ENCODE measurements at regions not wholly inside any gene's neighbourhood (a gene's known extent, or its start where the extent isn't known, plus 50 kb on each side); places are given as distances from the start of the nearest gene placed in this dataset.

DNA sequence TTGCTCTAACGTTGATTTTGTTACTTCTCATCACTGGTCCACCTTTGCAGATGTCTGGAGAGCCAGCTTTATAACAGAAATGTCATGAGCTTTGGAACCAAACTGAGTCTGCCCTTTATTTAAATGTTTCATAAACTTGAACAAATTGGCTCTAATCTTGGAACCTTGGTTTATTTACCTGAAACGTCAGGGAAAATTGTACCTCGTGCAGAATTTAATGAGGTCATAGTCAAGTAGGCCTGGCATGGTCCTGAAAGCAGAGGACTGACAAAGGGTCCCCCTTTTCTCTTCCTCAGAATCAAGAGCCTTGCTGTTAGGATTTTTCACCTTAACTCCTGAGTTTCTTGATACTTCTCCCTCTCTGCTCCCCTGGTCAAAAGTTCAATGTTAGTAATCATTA is 828.0 kb downstream of the GRID1 start:
- no peaks in the 10 kb centered on the region for H3K27me3 ChIP-seq (ENCODE audit: control insufficient read depth, insufficient read depth, low read length)
- ChIA-PET POLR2A (no interaction called here), CTCF (no interaction called here)
- no peak overlapping the region for H3K4me3 ChIP-seq (ENCODE audit: low read depth, low read length)
- H3K36me3 ChIP-seq (ENCODE audit: control insufficient read depth, insufficient read depth, low read length), result no peaks in the 10 kb centered on the region
- TF ChIP-seq, protein P1, sequence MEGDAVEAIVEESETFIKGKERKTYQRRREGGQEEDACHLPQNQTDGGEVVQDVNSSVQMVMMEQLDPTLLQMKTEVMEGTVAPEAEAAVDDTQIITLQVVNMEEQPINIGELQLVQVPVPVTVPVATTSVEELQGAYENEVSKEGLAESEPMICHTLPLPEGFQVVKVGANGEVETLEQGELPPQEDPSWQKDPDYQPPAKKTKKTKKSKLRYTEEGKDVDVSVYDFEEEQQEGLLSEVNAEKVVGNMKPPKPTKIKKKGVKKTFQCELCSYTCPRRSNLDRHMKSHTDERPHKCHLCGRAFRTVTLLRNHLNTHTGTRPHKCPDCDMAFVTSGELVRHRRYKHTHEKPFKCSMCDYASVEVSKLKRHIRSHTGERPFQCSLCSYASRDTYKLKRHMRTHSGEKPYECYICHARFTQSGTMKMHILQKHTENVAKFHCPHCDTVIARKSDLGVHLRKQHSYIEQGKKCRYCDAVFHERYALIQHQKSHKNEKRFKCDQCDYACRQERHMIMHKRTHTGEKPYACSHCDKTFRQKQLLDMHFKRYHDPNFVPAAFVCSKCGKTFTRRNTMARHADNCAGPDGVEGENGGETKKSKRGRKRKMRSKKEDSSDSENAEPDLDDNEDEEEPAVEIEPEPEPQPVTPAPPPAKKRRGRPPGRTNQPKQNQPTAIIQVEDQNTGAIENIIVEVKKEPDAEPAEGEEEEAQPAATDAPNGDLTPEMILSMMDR (IDR thresholded peaks at IDR 0.05; ENCODE audit: insufficient read depth, low read depth, low read length), result no peak
- DNase-seq (ENCODE audit: low read depth), result no peak

GRCh38 chr10:85542152-85542551 is 824.4 kb downstream of the GRID1 start:
- DNase-seq (ENCODE audit: low read depth), result no peak
- CTCF ChIA-PET, result no interaction called here
- Histone ChIP-seq H3K4me3 (ENCODE audit: low read depth, low read length) (no peak overlapping the region), H3K36me3 (ENCODE audit: control insufficient read depth, insufficient read depth, low read length) (no peaks in the 10 kb centered on the region), H3K27me3 (ENCODE audit: control insufficient read depth, insufficient read depth, low read length) (no peaks in the 10 kb centered on the region)
- TF ChIP-seq, protein P1 (IDR thresholded peaks at IDR 0.05; ENCODE audit: insufficient read depth, low read depth, low read length), result no peak
- POLR2A ChIA-PET, result no interaction called here

DNA sequence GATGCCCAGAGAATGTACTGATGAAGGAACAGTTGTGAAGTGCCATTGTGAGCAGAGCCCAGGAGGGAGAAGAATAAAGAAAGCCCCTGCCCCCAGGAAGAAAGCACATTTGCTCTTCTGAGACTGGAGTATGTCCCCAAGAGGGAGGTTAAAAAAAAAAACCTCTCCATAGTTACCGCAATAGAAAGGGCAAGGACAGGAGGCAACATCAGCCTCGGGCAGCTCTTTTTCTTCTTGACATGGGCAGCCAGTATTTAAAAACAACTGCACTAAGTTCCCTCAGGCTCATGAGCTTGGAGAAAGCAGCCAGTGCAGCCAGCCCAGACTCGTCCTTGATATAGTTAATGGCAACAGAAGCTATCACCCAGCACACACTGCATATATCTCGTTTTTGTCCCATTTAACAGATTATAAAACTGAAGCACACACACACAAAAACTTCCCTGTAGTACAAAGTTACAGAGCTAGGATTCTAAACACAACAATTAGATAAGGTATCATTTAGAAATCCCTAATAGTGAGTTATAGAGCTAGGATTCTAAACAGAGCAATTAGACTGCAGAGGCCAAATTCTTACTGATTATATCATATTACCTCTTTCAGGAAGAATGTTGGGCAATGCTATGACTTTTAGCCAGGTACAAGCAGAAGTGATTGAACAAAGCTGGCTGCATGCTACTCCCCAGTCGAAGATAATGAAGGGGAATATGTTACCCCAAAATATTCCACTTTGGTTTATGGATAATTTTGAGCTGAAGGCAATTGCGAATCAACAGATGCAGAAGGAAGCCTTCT is 823.5 kb downstream of the GRID1 start:
- ChIA-PET POLR2A (no interaction called here), CTCF (interaction anchor here (0.8 kb wide), 1 partner anchor 9 kb away, joined by 3 read pairs; no protein-coding TSS in a partner anchor)
- TF ChIP-seq, protein P1 (IDR thresholded peaks at IDR 0.05; ENCODE audit: insufficient read depth, low read depth, low read length), result no peak
- Histone ChIP-seq H3K4me3 (ENCODE audit: low read depth, low read length) (no peak overlapping the region), H3K36me3 (ENCODE audit: control insufficient read depth, insufficient read depth, low read length) (no peaks in the 10 kb centered on the region), H3K27me3 (ENCODE audit: control insufficient read depth, insufficient read depth, low read length) (no peaks in the 10 kb centered on the region)
- DNase-seq (ENCODE audit: low read depth), result no peak

DNA sequence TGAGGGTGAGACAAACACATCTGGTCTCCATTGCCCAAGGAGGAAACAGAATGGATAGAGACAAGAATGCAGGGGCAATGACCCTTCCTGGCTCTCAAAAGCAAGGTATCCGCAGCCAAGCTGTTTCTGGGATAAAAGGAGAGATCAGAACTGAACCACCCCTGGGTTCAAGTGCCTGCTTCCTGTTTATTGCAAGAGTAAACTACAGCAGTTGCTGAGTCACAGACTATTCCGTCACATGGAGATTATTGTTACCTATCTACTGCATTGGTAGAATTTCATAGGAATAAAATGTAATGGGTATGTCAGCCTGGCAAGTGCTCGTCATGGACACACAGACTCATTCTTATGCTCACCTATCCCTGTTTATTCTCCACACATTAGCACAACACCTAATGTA is 821.6 kb downstream of the GRID1 start:
- POLR2A ChIA-PET, result no interaction called here
- no peak for DNase-seq (ENCODE audit: low read depth)
- no peaks in the 10 kb centered on the region for H3K27me3 ChIP-seq (ENCODE audit: control insufficient read depth, insufficient read depth, low read length)
- TF ChIP-seq, protein P1 (IDR thresholded peaks at IDR 0.05; ENCODE audit: insufficient read depth, low read depth, low read length), result no peak
- CTCF ChIA-PET, result no interaction called here
- H3K4me3 ChIP-seq (ENCODE audit: low read depth, low read length), result no peak overlapping the region
- H3K36me3 ChIP-seq (ENCODE audit: control insufficient read depth, insufficient read depth, low read length), result no peaks in the 10 kb centered on the region

DNA sequence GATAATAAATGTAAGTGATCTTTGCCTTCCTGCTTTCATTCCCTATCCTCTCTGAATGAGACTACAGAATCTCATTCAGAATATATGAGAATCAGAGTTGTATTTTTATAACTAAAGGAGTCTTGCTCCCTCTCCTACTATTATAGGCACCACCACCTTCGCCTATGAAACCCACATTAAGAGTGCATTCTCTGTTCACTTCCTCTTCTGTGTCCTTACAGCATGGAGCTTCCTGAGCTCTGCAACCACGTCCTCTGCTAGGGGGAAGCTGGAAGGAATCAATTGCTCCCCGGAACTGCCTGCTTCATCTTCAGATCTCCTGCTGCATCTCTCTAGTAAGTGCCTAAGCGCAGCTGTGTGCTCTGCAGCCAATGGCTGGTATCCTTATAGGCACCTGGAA is 820.7 kb downstream of the GRID1 start:
- Histone ChIP-seq H3K4me3 (ENCODE audit: low read depth, low read length) (no peak overlapping the region), H3K27me3 (ENCODE audit: control insufficient read depth, insufficient read depth, low read length) (no peaks in the 10 kb centered on the region), H3K36me3 (ENCODE audit: control insufficient read depth, insufficient read depth, low read length) (no peaks in the 10 kb centered on the region)
- TF ChIP-seq, protein P1 (IDR thresholded peaks at IDR 0.05; ENCODE audit: insufficient read depth, low read depth, low read length), result no peak
- DNase-seq (ENCODE audit: low read depth), result no peak
- POLR2A ChIA-PET, result no interaction called here
- CTCF ChIA-PET, result interaction anchor here (0.6 kb wide), 1 partner anchor 824 kb away, joined by 3 read pairs; no protein-coding TSS in a partner anchor
